ENCODE measurements at regions not wholly inside any gene's neighbourhood (a gene's known extent, or its start where the extent isn't known, plus 50 kb on each side); places are given as distances from the start of the nearest gene placed in this dataset.

DNA sequence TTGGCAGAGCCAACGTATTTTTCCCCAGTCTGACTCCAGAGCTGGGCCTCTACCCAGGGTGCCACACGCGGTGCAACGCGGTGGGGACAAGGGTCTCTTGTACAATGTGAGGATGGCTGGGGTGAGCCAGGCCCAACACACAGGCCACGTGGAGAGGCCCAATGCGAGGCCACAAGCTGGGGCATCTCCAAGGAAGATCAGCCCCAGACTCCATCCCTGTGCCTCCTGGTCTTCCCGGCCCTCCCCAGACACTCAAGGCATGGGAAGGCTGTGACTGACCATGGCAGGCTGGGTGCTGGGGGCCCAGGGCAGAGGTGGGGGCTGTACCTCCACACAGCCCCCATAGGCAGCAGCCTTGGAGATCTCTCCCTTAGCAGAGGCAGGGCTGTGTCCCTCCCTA, 135.3 kb upstream of the FAM20C start:
- Histone ChIP-seq H3K79me1 (ENCODE audit: low read depth in 1 of 2, low read length in 2 of 2) (no peaks in the 10 kb centered on the region), H2BK120ac (ENCODE audit: low read depth, low read length) (no peak overlapping the region), H2AK9ac (replicated peaks; ENCODE audit: low read depth, low read length, poor library complexity) (no peak overlapping the region), H3K14ac (replicated peaks; ENCODE audit: low read depth, low read length) (no peak overlapping the region), H3K27me3 (ENCODE audit: control insufficient read depth, insufficient read depth, low read length) (peaks cover 37% of the 10 kb centered on the region), H2AK5ac (ENCODE audit: low read depth, low read length) (no peak overlapping the region), H3K18ac (ENCODE audit: low read depth, low read length) (no peak overlapping the region), H3K23ac (ENCODE audit: low read depth, low read length) (no peak overlapping the region), H3K36me3 (ENCODE audit: control insufficient read depth, insufficient read depth, low read length) (no peaks in the 10 kb centered on the region), H2BK15ac (ENCODE audit: low read depth, low read length) (no peak overlapping the region), H3K4me2 (ENCODE audit: low read depth, low read length) (no peak overlapping the region), H3K27ac (ENCODE audit: insufficient read depth, low read length) (no peak overlapping the region), H2AFZ (replicated peaks; ENCODE audit: low read length, poor library complexity) (no peak overlapping the region), H4K91ac (ENCODE audit: insufficient read depth, low read depth, low read length) (no peak overlapping the region), H3K56ac (ENCODE audit: extremely low read depth, insufficient read depth, low read length) (no peak overlapping the region), H4K8ac (ENCODE audit: low read depth in 2 of 2, low read length in 2 of 2) (no peak overlapping the region), H2BK5ac (ENCODE audit: low read depth, low read length, poor library complexity, severe bottlenecking) (no peak overlapping the region), H3K4me1 (ENCODE audit: control insufficient read depth, insufficient read depth, low read length) (no peaks in the 10 kb centered on the region), H3K9ac (ENCODE audit: low read depth, low read length) (no peak overlapping the region), H2BK20ac (ENCODE audit: low read depth, low read length) (no peak overlapping the region), H4K5ac (ENCODE audit: low read depth, low read length) (no peak overlapping the region), H3K9me1 (ENCODE audit: insufficient read depth, low read length) (no peaks in the 10 kb centered on the region), H3K4ac (ENCODE audit: low read depth, low read length) (no peak overlapping the region), H3K4me3 (ENCODE audit: insufficient read depth, low read depth, low read length) (no peak overlapping the region), H4K20me1 (ENCODE audit: insufficient read depth, low read length) (no peaks in the 10 kb centered on the region), H3K9me3 (ENCODE audit: control insufficient read depth, insufficient read depth, low read length) (peaks cover 4% of the 10 kb centered on the region)
- intact Hi-C loops (cut with micrococcal nuclease) (no loop called here), in situ Hi-C loops (cut with MboI; ENCODE audit: low sequenced_read_pairs) (no loop called here), dilution Hi-C loops (cut with HindIII; ENCODE audit: low sequenced_read_pairs, unreplicated experiment) (no loop called here)
- no peak for TF ChIP-seq MAFK (IDR thresholded peaks at IDR 0.05; ENCODE audit: low read depth, low read length)
- TF ChIP-seq RCOR1 (IDR thresholded peaks at IDR 0.05; ENCODE audit: insufficient replicate concordance, low read length) = no peak
- TF ChIP-seq, protein P1, sequence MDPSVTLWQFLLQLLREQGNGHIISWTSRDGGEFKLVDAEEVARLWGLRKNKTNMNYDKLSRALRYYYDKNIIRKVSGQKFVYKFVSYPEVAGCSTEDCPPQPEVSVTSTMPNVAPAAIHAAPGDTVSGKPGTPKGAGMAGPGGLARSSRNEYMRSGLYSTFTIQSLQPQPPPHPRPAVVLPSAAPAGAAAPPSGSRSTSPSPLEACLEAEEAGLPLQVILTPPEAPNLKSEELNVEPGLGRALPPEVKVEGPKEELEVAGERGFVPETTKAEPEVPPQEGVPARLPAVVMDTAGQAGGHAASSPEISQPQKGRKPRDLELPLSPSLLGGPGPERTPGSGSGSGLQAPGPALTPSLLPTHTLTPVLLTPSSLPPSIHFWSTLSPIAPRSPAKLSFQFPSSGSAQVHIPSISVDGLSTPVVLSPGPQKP (IDR thresholded peaks at IDR 0.05; ENCODE audit: borderline replicate concordance, low read depth, low read length) = no peak
- TF ChIP-seq POLR2A (IDR thresholded peaks at IDR 0.05; ENCODE audit: low read depth, low read length) = no peak
- TF ChIP-seq MAZ (IDR thresholded peaks at IDR 0.05; ENCODE audit: borderline replicate concordance, low read depth, low read length) = no peak
- TF ChIP-seq, protein P2, sequence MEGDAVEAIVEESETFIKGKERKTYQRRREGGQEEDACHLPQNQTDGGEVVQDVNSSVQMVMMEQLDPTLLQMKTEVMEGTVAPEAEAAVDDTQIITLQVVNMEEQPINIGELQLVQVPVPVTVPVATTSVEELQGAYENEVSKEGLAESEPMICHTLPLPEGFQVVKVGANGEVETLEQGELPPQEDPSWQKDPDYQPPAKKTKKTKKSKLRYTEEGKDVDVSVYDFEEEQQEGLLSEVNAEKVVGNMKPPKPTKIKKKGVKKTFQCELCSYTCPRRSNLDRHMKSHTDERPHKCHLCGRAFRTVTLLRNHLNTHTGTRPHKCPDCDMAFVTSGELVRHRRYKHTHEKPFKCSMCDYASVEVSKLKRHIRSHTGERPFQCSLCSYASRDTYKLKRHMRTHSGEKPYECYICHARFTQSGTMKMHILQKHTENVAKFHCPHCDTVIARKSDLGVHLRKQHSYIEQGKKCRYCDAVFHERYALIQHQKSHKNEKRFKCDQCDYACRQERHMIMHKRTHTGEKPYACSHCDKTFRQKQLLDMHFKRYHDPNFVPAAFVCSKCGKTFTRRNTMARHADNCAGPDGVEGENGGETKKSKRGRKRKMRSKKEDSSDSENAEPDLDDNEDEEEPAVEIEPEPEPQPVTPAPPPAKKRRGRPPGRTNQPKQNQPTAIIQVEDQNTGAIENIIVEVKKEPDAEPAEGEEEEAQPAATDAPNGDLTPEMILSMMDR (conservative IDR thresholded peaks at IDR 0.05; ENCODE audit: low read depth, low read length) = no peak
- TF ChIP-seq NFE2L2 (IDR thresholded peaks at IDR 0.05; ENCODE audit: low read depth, low read length) = no peak
- no peak for TF ChIP-seq CHD1 (IDR thresholded peaks at IDR 0.05; ENCODE audit: low read depth, low read length)
- ATAC-seq (ENCODE audit: low read depth) (no peak), DNase-seq (no peak)
- CTCF ChIA-PET = no interaction called here
- POLR2A ChIA-PET (ENCODE audit: unreplicated experiment) = no interaction called here
- 72% methylated on average over 4 of the region's 8 CpGs; no CpG with 5 or more reads in 1 of the 2 experiments for WGBS, 2 experiments (ENCODE audit: extremely low coverage in 2 of 2, insufficient read length in 1 of 2)
- no TSS peak for BruUV-seq (replicated peaks)

All from IMR-90 (cell line).